C4-2B (cell line): ENCODE measurements at regions not wholly inside any gene's neighbourhood (a gene's known extent, or its start where the extent isn't known, plus 50 kb on each side); places are given as distances from the start of the nearest gene placed in this dataset.
"Not testable (repeated sequence)": the region's sequence is repeated elsewhere in the genome, so short reads cannot be mapped to it uniquely, and the experiment has no call there.

Source experiments
- H3K27ac ChIP-seq: fragments of 450-650 bp; 2 replicates; pipeline ENCODE4 v1.5.1; 2017
- ZFX ChIP-seq: fragments of 450-650 bp; IDR thresholded peaks from 2 replicates; pipeline ENCODE4 v1.6.1; 2017
- TF ChIP-seq, protein P1 (sequence below): fragments of 450-650 bp; conservative IDR thresholded peaks from 2 replicates; pipeline ENCODE4 v1.5.1; 2017; ENCODE audit warnings: mild to moderate bottlenecking

DNA sequence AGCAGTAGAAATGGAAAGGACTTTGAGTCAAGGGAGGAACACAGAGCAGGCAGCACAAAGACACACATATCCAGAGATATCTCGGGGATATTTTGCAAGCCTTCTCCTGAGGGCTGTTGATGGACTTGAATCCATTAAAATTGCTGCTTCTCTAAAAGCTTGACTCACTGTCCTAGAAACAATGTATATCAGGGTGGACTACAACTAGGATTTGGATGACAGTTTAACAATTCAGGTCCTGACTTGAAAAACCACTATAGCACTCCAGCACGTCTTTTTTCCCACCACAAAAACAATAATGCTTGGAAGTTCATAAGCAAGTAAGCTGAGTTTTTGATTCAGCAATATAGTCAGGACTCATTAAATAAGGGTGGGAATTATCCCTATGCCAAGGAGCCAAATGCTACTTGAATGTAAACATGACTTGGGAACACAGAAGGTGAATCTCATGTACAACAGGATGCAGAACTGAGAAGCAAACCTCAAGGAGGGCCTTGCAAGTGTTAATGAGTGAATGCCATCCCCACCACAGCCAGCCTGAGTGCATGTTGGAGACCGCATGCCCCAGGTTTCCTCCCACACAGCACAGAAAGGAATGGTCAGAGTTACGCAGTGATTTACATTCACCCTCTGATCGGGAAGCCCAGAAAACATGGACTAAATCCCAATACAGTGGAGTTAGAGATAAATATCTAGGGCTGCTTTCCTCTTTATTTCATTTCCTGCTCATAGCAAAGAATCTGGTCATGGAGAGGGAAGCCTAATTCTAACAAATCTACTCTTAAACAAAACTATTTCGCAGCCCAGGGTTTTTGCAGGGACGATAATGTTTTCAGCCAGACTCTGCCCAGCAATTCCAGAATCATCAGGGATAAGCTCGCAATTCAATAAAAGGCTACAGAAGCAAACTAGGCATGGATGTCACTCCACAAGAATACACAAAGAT is 98.4 kb upstream of the OR9G4 start:
- no peak for TF ChIP-seq ZFX
- TF ChIP-seq, protein P1, sequence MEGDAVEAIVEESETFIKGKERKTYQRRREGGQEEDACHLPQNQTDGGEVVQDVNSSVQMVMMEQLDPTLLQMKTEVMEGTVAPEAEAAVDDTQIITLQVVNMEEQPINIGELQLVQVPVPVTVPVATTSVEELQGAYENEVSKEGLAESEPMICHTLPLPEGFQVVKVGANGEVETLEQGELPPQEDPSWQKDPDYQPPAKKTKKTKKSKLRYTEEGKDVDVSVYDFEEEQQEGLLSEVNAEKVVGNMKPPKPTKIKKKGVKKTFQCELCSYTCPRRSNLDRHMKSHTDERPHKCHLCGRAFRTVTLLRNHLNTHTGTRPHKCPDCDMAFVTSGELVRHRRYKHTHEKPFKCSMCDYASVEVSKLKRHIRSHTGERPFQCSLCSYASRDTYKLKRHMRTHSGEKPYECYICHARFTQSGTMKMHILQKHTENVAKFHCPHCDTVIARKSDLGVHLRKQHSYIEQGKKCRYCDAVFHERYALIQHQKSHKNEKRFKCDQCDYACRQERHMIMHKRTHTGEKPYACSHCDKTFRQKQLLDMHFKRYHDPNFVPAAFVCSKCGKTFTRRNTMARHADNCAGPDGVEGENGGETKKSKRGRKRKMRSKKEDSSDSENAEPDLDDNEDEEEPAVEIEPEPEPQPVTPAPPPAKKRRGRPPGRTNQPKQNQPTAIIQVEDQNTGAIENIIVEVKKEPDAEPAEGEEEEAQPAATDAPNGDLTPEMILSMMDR: no peak
- H3K27ac ChIP-seq: no peak overlapping the region

DNA sequence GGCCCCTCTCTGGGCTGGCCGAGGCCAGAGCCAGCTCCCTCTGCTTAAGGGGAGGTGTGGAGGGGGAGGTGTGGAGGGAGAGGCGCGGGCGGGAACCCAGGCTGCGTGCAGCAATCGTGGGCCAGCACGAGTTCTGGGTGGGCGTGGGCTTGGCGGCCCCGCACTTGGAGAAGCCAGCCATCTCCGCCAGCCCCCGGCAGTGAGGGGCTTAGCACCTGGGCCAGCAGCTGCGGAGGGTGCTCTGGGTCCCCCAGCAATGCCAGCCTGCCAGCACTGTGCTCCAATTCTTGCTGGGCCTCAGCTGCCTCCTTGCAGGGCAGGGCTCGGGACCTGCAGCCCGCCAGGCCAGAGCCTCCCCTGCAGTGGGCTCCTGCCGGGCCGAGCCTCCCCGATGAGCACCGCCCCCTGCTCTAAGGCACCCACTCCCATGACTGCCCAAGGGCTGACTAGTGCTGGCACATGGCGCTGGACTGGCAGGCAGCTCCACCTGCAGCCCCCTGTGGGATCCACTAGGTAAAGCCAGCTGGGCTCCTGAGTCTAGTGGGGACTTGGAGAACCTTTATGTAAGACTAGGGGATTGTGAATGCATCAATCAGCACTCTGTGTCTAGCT is 96.7 kb upstream of the OR9G4 start:
- no peak overlapping the region for H3K27ac ChIP-seq
- TF ChIP-seq, protein P1: no peak
- no peak for TF ChIP-seq ZFX

DNA sequence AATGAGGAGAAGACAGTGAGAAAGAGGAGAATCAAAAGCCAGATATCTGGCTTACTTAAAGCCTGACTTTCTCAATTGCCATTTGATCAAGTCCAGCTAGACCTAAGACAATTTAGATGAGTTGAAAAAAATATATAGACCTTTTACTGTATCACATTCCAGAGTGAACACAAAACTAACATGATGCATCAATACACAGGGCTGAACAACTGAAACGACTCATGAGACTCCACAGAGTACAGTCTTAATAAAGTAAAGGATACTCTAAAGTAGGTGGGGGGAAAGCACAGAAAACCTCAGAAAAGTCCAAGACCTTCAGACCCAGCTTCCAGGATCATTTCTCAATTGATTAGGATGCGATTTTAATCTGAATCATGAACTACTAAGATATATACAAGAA is 95.3 kb upstream of the OR9G4 start:
- TF ChIP-seq, protein P1: no peak
- TF ChIP-seq ZFX: no peak
- no peak overlapping the region for H3K27ac ChIP-seq

DNA sequence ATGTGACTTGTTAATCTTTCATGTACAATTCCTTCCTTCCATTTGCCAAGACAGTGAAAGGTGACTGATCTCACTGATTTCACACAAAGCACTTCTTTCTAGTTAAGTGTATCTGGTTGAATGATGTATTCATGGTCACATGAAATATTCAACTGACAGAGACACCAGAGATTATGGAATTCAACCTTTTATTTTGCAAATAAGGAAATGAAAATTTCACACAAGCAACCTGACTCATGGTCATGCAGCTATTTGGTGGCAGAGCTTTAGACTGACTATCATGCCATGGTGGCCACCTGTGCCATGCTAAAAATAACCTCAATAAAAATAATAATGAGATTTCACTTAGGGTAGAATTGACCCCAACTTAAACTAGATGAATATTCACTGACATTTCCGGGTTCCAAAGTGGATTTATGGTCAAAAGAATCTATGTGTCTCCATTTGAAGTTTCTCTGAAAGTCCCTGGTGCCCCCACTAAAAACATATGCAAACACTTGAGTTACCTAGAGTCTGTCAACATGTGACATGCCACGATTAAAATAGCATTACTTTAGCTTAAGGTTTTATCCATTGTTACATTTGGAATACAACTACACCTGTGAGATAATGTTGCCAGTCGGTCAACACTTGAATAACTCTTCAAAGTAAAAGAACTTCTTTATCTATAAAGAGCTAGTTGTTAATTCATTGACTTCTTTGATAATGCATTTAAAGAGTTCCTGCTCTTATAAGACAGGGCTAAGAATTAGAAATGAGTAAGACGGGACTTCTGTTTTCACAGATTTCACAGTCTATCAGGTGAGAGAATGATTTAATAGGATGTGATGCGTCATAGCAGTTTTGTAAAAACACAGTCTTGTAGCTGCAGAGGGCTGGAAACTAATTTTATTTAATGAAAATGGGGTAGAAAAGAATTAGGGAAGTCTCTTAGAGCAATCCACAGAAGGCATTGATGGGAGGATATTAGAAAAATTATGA is 94.6 kb upstream of the OR9G4 start:
- TF ChIP-seq ZFX: no peak
- TF ChIP-seq, protein P1: no peak
- no peak overlapping the region for H3K27ac ChIP-seq

DNA sequence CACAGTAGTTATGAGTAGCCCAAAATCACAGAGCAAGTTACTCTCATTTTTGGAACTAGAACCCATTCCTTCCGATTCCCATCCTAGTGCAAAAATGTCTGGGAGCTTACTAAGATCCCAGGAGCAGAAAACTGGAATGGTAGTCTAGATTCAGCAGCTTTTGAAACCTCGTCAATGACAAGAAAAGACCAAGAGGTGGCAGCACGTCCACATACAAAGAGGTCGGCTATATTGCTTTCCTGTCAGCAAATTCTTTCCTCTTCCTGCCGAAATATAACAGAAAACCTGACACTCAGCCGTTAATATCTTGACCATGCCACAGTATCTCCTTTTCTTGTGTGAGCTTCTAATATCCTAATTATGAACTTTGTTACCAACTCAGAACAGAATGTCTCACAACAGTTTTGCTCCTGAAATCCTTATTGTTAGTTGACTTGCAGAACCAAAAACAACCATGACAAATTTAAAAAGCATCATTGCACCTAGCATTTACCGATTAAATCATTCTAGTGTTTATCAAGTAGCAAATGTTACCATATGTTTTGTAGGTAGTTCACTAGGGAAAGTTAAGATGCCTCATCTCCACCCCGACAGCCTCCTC is 92.8 kb upstream of the OR9G4 start:
- H3K27ac ChIP-seq: no peak overlapping the region
- TF ChIP-seq, protein P1: peak; percentile 84
- no peak for TF ChIP-seq ZFX

DNA sequence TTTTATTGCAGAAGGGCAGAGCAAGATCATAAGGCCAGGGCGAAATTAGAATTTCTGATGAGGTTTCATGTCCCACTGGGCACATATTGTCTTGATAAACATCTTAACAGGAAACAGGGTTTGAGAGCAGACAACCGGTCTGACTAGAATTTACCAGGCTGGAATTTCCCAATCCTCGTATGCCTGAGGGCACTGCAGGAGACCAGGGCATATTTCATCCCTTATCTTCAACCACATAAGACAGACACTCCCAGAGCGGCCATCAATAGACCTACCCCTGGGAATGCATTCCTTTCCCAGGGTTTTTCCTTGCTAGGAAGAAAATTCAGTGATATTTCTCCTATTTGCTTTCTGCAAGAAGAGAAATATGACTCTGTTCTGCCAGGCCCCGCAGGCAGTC is 78.9 kb upstream of the OR9G4 start:
- not testable (repeated sequence) for H3K27ac ChIP-seq

DNA sequence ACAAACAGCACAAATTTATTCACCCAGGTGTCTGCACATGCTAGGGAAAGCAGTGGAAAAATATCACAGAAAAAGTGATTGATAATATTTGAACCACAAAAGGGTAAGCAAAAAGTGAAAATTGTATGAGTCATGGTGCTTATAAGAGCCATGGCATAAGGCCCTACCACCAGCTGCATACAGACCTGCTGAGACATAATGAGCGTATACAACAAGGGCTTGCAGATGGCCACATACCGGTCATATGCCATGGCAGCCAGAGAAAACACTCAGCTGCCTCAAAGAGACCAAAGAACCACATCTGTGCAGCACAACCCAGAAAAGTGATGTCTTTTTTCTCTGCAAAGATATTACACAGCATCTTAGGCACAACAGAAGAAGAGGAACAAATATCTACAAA is 71.4 kb upstream of the OR9G4 start:
- TF ChIP-seq ZFX: no peak
- TF ChIP-seq, protein P1: no peak

More for the DNA sequence above, 71.4 kb upstream of the OR9G4 start:
- H3K27ac ChIP-seq: no peak overlapping the region
